Upper lobe of left lung (tissue), 6 donors: ENCODE measurements at regions not wholly inside any gene's neighbourhood (a gene's known extent, or its start where the extent isn't known, plus 50 kb on each side); places are given as distances from the start of the nearest gene placed in this dataset.
A peak's percentile ranks its signal among the peaks of the same experiment; 100 is the strongest.

Source experiments
- ATAC-seq, 2 donors: fragments of 200-7000 bp; cut with Tn5 transposase; one replicate each; pipeline ENCODE4 v1.9.1; 2022; ENCODE audit warnings: mild to moderate bottlenecking in 2 of 2, moderate library complexity in 2 of 2; ENCODE audit not compliant: low FRiP score in 2 of 2
- DNase-seq, 2 donors: peaks; one replicate each; pipeline ENCODE4 v3.0.0-alpha.2; 2019 to 2020
- H3K27ac ChIP-seq, 4 donors: fragments of 200-600 bp; sonication (generic); one replicate each; pipeline ENCODE4 v1.5.1; 2016 to 2019
- H3K27me3 ChIP-seq, 4 donors: fragments of 200-600 bp; sonication (generic); one replicate each; pipeline ENCODE4 v1.5.1; 2017 to 2019
- H3K36me3 ChIP-seq, 4 donors: fragments of 200-600 bp; sonication (generic); one replicate each; pipeline ENCODE4 v1.5.1; 2016 to 2019
- H3K4me1 ChIP-seq, 4 donors: fragments of 200-600 bp; sonication (generic); one replicate each; pipeline ENCODE4 v1.5.1; 2018 to 2019
- H3K4me3 ChIP-seq, 4 donors: fragments of 200-600 bp; sonication (generic); one replicate each; pipeline ENCODE4 v1.5.1; 2017 to 2019; ENCODE audit warnings: mild to moderate bottlenecking in 2 of 4, moderate library complexity in 1 of 4
- H3K9me3 ChIP-seq, 4 donors: fragments of 200-600 bp; sonication (generic); one replicate each; pipeline ENCODE4 v1.5.1; 2018 to 2019
- CTCF ChIP-seq, 6 experiments: fragments of 450-650 bp in 4 of 6; fragments of 200-600 bp in 2 of 6; sonication (generic) in 2 of 6; IDR thresholded peaks; one replicate each; pipeline ENCODE4 v1.5.1; 2016 to 2019; ENCODE audit warnings: antibody characterized with exemption in 6 of 6
- EP300 ChIP-seq, 4 donors: sonication (generic); formaldehyde crosslinking; IDR thresholded peaks; one replicate each; pipeline ENCODE4 v1.5.1; 2017; ENCODE audit warnings: antibody characterized with exemption in 4 of 4, control low read depth in 2 of 4
- POLR2A ChIP-seq, 4 donors: fragments of 450-650 bp; IDR thresholded peaks; one replicate each; pipeline ENCODE4 v1.5.1; 2016 to 2017; ENCODE audit warnings: antibody characterized with exemption in 4 of 4, mild to moderate bottlenecking in 2 of 4
- POLR2AphosphoS5 ChIP-seq, 2 donors: sonication (generic); formaldehyde crosslinking; IDR thresholded peaks; one replicate each; pipeline ENCODE4 v1.5.1; 2017; ENCODE audit warnings: antibody characterized with exemption in 2 of 2
- WGBS, 2 donors: methylation state at CpG; one replicate each; pipeline ENCODE4 v1.1.5; 2017 to 2018; 5-methylcytosine and 5-hydroxymethylcytosine counted together
- donor health status: DM: no; HTN: no; CAD: no; lungs with moderate emphysema.
- donor health status: DM: no; HTN: yes; CAD: no; lungs with severe emphysema.

DNA sequence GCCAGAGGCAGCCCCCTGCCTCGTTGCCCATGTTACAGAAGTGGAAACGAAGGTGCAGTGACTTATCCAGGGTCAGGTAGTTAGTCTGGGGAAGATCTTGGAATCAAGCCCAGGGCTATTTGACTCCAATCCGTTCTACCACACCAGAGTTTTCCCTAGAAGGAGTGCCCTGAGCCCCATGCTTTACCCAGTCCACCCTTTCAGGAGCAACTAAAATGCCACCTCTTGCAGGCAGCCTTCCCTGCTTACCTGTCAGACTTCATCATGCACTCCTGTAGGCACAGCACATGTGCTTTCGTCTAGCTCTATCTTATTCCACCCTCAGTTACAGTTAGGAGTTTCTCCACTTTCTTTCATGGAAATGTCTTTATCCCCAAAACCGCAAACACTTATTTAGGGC, 80.2 kb downstream of the CHST1 start:
- 57 to 72% methylated on average over 5 of the region's 5 CpGs for WGBS, 2 donors
- H3K4me1 ChIP-seq = no peaks in the 10 kb centered on the region
- no peaks in the 10 kb centered on the region for H3K9me3 ChIP-seq
- no peaks in the 10 kb centered on the region for H3K36me3 ChIP-seq
- no peak overlapping the region for H3K4me3 ChIP-seq
- H3K27me3 ChIP-seq = no peaks in the 10 kb centered on the region
- H3K27ac ChIP-seq = no peak overlapping the region
- DNase-seq (no peak), ATAC-seq (no peak)
- TF ChIP-seq EP300 (IDR thresholded peaks at IDR 0.05) (no peak), CTCF (IDR thresholded peaks at IDR 0.05) (no peak), POLR2A (IDR thresholded peaks at IDR 0.05) (no peak), POLR2AphosphoS5 (IDR thresholded peaks at IDR 0.05) (no peak)

DNA sequence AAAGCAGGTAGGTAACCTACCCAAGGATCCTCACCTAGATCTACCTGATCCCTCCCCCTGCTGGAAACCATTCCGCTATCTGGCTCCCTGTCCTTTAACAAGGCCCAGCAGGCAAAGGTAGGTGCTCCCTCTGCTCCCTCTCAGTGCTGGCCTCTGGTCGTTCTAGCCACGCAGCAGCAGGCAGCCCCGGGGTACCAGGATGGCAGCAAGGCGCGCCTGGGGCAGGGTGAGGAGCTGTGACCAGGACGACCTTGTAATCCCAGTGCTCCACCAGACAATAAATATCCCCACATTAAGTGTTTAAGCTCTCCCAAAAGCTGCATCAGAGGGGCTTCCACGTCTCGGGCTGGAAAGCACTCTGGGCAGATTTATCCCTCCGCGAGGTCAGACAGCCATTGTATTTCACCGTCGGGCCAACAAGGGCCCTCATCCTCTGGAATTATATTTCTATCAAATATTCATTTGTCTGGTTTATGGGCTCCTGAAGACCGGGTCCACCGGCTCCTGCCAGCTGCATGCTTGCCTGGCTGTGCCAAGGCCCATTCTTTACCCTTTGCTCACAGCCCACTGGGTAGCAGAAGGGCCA, 81.3 kb downstream of the CHST1 start:
- no peak for TF ChIP-seq EP300 (IDR thresholded peaks at IDR 0.05)
- TF ChIP-seq CTCF (IDR thresholded peaks at IDR 0.05) = no peak
- TF ChIP-seq POLR2AphosphoS5 (IDR thresholded peaks at IDR 0.05) = no peak
- TF ChIP-seq POLR2A (IDR thresholded peaks at IDR 0.05) = no peak
- Histone ChIP-seq H3K27me3 (no peaks in the 10 kb centered on the region), H3K4me3 (no peak overlapping the region), H3K27ac (no peak overlapping the region), H3K36me3 (no peaks in the 10 kb centered on the region), H3K4me1 (no peaks in the 10 kb centered on the region), H3K9me3 (no peaks in the 10 kb centered on the region)
- ATAC-seq = no peak
- WGBS, 2 donors = 77 to 88% methylated on average over 10 to 15 of the region's 15 CpGs
- peak in 1 of 2 donors; percentile 49 for DNase-seq

- 13 to 16% methylated on average over 6 of the region's 6 CpGs for WGBS, 2 donors
- H3K27me3 ChIP-seq = no peaks in the 10 kb centered on the region
- H3K4me3 ChIP-seq = no peak overlapping the region
- no peaks in the 10 kb centered on the region for H3K9me3 ChIP-seq
- no peaks in the 10 kb centered on the region for H3K4me1 ChIP-seq
- TF ChIP-seq EP300 (IDR thresholded peaks at IDR 0.05) (no peak), CTCF (IDR thresholded peaks at IDR 0.05) (no peak), POLR2AphosphoS5 (IDR thresholded peaks at IDR 0.05) (no peak)
- H3K27ac ChIP-seq = no peak overlapping the region
- ATAC-seq (no peak), DNase-seq (no peak)
- H3K36me3 ChIP-seq = no peaks in the 10 kb centered on the region
Measured at GRCh38 chr11:45580399-45580798, 85.0 kb downstream of the CHST1 start.

- WGBS, 2 donors = 67 to 90% methylated on average over 3 of the region's 3 CpGs
- TF ChIP-seq EP300 (IDR thresholded peaks at IDR 0.05) = no peak
- no peak for TF ChIP-seq CTCF (IDR thresholded peaks at IDR 0.05)
- no peak for TF ChIP-seq POLR2AphosphoS5 (IDR thresholded peaks at IDR 0.05)
- no peak for TF ChIP-seq POLR2A (IDR thresholded peaks at IDR 0.05)
- Histone ChIP-seq H3K27ac (no peak overlapping the region), H3K4me1 (no peaks in the 10 kb centered on the region), H3K9me3 (no peaks in the 10 kb centered on the region), H3K36me3 (no peaks in the 10 kb centered on the region), H3K27me3 (no peaks in the 10 kb centered on the region), H3K4me3 (no peak overlapping the region)
- DNase-seq (no peak), ATAC-seq (no peak)
Measured at GRCh38 chr11:45578316-45578715, 87.1 kb downstream of the CHST1 start.

DNA sequence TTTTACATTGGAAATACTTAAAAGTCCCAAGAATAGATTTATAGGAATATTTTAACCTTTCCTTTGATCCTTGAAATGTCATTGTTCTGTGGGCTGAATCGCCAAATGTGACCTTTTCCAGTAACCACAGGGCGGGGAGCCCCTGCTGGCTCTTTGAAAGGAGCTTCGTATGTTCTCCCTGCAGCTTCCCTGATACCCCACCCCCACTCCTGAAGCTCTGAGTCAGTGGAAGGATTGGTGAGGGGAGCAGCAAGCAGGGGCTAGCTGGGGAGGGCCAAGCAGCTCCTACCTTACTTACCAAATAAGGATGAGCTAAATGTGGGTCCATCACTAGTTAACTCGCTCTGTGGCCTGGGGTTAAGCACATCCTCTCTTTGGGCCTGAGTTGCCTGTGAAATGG, 87.7 kb downstream of the CHST1 start:
- Histone ChIP-seq H3K4me1 (no peaks in the 10 kb centered on the region), H3K9me3 (no peaks in the 10 kb centered on the region), H3K27me3 (no peaks in the 10 kb centered on the region), H3K4me3 (no peak overlapping the region), H3K36me3 (no peaks in the 10 kb centered on the region), H3K27ac (no peak overlapping the region)
- WGBS, 2 donors = 35 to 36% methylated on average over 4 of the region's 4 CpGs
- no peak for TF ChIP-seq EP300 (IDR thresholded peaks at IDR 0.05)
- TF ChIP-seq POLR2AphosphoS5 (IDR thresholded peaks at IDR 0.05) = no peak
- TF ChIP-seq CTCF (IDR thresholded peaks at IDR 0.05) = no peak
- no peak for TF ChIP-seq POLR2A (IDR thresholded peaks at IDR 0.05)
- no peak for DNase-seq
- no peak for ATAC-seq
